ENCODE measurements at regions not wholly inside any gene's neighbourhood (a gene's known extent, or its start where the extent isn't known, plus 50 kb on each side); places are given as distances from the start of the nearest gene placed in this dataset.

- no peak for TF ChIP-seq CTCF (IDR thresholded peaks at IDR 0.05; ENCODE audit: low read length)
- no peak for TF ChIP-seq EZH2 (IDR thresholded peaks at IDR 0.05; ENCODE audit: borderline replicate concordance, low read length)
Observed at GRCh38 chr3:106386050-106386449, 517.2 kb upstream of the CBLB start.

All from OCI-LY1 (cell line).